SIG-M5 treated with dmso at 0.1 percent for 504 hours (cell line): ENCODE measurements at regions not wholly inside any gene's neighbourhood (a gene's known extent, or its start where the extent isn't known, plus 50 kb on each side); places are given as distances from the start of the nearest gene placed in this dataset.
"Not testable (repeated sequence)": the region's sequence is repeated elsewhere in the genome, so short reads cannot be mapped to it uniquely, and the experiment has no call there.

ENCODE experiments used
- DNase-seq: peaks from one replicate; lab custom pipeline; 2025; ENCODE audit not compliant: unreplicated experiment; lab: John Stamatoyannopoulos, UW

DNA sequence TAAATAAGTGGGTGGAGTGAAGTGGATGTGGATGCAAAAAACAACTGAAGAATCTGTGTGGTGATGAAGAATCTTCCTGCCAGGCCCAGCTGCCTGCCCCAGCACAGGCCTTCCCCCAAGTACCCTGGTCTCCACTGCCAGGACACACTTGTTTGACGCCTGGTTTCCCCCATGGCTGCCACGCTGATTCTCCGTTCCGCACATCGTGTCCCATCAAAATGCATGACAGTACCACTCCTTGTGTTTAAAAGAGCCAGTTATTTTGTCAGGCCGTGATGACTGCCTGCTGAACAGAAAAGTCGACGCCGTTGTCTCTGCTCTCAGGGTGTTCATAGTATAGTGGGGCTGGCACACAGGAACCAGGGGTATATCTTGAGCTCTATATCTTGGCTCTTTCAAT, 50.3 kb upstream of the KYNU start:
- no peak for DNase-seq

DNA sequence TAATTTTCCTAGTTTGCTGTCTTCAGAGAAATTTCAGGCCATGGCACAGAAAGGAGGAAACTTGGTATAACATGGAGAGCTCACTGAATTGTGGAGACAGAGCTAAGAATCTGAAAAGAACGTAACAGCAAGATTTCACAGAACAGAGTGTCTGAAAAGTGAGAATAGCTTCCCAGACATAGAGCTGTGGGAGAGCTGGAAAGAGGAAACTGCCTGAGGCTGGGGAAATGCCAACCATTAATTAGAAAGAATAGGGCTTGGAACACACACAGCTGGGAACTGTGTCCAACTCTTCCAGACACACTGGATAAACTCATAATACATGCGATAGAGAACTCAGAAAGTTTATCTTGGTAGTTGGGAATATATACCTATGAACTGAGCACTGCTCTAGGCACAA, 51.6 kb upstream of the KYNU start:
- no peak for DNase-seq

DNA sequence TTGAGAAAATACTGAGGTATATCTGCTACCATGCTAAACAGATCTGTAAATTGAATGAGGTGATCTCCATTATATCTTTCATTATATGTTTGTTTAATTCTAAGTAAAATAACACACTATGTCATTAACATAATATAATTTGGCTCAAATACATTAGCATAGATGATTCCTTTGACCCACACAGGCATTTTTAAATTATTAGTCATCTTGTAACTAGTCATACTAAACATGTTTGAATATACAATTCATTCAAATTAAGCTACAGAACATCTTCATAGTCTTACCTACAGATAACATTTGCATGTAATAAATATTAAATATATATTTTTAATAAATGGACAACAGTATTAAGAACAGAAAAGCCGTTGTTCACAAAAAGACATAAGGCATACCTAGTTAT, 52.7 kb upstream of the KYNU start:
- no peak for DNase-seq

DNA sequence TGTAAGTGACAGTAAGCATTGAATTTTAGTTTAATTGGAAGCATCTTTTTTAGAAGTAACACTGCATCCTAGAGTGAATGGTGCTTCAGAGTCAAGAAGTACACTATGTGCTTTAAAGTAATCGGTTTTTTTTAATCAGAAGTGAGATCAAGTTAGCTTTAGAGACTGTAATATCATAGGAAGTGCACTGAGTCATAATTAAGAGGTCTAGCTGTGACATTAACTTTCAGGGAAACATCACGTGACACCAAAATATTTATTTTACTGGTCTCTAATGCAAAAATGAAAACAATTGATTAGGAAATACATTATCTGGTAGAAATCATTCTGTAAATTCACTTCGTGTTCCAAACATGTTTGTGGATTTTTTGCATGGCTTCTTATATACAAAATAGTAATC, 55.3 kb upstream of the KYNU start:
- no peak for DNase-seq

DNA sequence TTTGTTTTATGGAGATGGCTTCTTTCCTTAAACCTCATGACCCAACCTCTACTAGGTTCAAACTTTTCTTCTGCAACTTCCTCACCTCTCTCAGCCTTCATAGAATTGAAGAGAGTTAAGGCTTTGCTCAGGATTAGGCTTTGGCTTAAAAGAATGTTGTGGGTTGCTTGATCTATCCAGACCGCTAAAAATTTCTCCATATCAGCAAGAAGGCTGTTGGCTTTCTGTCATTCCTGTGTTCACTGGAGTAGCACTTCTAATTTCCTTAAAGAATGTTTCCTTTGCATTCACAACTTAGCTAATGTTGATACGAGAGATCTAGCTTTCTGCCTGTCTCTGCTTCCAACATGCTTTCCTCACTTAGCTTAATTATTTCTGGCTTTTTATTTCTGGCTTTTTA, 58.1 kb upstream of the KYNU start:
- DNase-seq: no peak

DNA sequence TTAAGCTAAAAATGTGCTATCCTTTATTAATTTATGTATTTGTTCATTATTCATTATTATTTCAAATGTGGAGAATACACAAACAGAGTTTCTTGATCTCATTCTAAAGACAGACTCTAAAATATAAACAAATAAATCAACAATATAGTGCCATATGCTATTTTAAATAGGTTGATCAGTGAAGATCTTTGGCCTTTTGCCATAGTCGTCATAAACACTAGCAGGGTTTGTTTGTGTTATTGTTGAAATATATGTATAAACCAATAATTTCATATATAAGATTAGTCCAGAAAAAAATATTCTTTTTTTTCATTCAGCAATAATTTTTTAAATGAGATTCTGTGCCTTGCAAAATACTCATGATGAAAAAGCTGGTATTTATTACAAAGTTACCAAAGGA, 62.1 kb upstream of the KYNU start:
- DNase-seq: no peak

DNA sequence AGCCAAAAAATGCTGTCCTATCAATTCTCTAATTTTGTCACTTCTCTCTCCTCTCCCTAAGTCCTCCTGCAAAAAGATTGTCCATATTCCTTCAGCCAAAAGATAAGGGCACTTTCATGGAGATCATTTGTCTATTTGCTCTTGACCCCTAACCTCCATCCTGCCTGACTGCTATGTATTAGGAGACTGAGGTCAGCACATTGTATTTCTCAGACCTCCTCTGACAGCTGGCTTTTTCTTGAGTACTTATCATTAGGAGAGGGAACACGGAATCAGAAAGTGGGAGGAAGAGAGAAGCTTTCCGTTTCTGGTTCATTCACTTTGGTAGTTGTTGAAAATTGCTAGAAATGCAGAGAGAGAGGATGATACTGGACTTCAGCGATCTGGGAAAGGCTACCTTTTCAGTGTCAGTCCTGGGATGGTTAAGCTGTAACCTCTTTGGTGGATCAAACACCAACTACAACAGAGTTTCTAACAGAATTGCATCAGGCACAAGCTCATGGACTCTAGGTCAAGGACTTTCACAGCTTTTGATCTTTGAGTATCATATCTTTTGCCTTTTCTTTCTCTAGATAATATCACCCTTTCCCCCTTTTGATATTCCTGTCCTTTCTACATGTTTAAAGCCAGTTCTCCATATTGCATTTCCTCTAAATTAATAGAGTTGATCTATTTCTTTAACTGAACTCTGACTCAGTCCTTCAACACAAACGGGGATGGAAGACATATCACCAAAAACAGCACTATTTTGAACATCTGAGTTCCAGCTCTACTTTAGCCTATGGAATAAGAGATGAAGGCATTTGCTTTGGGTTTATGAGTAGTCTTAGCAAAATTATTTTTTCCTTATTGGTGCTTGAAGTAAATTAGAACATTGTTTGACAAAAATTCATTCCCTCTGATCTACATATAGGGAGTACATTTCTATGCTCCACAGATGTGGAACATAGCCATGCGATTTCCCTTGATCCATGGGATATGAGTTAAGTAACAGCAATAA, 63.3 kb upstream of the KYNU start:
- no peak for DNase-seq

DNA sequence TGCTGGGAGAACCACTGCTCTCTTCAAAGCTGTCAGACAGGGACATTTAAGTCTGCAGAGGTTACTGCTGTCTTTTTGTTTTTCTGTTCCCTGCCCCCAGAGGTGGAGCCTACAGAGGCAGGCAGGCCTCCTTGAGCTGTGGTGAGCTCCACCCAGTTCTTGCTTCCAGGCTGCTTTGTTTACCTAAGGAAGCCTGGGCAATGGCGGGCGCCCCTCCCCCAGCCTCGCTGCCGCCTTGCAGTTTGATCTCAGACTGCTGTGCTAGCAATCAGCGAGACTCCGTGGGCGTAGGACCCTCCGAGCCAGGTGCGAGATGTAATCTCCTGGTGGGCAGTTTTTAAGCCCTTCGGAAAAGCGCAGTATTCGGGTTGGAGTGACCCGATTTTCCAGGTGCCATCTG, 65.8 kb upstream of the KYNU start:
- DNase-seq: not testable (repeated sequence)

DNA sequence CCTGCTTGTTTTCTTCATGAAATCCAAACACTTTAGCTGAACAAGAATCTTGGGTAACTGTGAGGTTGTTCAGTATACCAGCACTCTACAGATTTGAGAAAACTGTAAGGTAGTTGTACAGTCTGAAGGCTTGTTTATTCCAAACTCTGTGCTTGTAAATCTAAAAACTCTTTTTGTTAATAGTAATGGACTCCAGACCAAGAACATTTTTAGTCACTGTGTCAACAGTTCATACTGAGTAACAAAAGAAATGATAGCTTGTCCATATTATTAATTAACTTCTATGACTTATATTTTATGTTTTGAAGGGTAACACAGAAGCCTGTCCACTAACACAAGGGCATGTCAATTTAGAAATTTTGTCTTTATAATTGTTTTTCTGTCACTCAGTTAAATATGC, 72.2 kb upstream of the KYNU start:
- no peak for DNase-seq

DNA sequence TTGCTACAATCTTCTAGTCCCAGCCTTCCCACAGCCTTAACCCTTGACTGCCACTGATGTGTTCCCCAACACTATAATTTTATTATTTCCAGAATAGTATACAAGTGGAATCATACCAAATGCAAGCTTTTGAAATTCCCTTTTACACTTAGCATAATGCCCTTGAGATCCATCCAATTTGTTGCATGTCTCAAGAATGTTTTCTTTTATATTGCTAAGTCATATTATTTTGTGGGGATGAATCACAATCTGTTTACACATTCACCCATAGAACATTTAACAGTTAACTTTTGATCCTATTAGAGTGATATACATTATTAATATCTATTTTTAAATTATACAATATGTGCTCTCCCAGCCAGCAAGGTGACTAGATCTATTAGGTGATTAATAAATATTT, 74.3 kb upstream of the KYNU start:
- no peak for DNase-seq

DNA sequence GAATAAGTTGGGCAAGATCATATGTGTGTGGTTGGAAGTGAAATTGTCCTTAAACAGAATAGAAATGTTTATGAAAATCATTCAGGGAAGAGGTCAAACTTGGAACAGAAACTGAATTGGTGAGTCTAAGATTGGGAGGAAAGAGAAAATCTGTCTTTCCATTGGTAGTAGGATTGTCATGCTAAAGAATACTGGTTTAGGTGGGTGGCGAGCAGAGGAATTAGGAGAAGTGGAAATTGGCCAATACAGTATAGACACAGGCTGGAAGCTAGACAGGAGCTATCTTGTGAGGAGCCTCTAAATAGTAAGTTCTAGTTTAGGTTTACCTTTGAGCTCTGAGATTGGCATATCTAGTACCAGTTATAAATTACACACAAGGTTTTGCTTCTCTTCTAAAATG, 80.9 kb upstream of the KYNU start:
- no peak for DNase-seq

DNA sequence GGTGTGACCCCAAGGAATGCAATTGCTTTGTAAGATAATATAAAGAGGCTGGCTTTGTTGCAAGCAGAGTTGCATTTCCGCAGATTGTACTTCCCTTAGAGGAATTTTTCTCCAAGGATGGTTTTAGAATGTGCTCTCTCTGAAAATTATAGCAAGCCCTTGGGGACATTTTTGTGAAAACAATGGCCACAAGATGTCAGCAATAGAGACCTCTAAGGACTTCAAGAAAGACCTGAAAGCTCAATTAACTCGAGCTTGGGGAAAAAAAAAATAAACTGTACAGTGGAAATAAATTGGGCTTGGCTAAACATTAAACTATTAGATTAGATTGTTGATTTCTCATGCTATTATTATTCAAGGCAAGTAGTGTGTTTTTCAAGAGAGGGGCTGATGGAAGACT, 81.3 kb upstream of the KYNU start:
- no peak for DNase-seq

DNA sequence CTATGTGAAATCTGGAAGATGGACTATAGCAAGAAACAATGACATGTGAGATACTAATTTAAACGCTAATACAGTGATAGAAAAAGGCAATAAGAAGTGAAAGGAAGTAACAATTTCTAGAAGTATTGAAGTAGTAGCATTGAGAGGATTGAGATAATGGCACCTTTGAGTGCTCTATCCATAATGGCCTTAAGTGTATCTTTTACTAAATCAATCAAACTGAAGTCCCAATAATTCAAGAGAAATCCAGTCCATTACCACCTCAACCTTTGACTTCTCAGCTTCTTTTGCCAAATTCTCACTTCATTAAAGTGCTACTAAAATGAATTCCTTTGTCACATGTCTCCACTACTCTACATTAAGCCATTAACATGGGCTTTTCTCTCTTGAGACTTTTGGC, 82.6 kb upstream of the KYNU start:
- no peak for DNase-seq

DNA sequence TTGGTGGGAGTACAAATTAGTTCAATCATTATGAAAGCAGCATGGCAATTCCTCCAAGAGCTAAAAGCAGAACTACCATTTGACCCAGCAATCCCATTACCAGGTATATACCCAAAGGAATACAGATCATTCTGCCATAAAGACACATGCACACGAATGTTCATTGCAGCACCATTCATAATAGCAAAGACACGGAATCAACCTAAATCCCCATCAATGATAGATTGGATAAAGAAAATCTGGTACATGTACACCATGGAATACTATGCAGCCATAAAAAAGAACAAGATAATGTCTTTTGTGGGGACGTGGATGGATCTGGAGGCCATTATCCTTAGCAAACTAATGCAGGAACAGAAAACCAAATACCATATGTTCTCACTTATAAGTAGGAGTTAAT, 85.1 kb upstream of the KYNU start:
- not testable (repeated sequence) for DNase-seq

DNA sequence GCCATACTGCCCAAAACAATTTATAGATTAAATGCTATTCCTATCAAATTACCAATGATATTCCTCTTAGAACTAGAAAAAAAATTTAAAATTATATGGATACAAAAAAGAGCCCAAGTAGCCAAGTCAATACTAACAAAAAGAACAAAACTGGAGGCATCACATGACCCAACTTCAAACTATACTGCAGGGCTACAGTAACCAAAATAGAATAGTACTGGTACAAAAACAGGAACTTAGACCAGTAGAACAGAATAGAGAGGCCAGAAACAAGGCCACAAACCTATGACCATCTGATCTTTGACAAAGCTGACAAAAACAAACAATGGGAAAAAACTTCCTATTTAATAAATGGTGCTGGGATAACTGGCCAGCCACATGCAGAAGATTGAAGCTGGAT, 86.1 kb upstream of the KYNU start:
- DNase-seq: no peak

DNA sequence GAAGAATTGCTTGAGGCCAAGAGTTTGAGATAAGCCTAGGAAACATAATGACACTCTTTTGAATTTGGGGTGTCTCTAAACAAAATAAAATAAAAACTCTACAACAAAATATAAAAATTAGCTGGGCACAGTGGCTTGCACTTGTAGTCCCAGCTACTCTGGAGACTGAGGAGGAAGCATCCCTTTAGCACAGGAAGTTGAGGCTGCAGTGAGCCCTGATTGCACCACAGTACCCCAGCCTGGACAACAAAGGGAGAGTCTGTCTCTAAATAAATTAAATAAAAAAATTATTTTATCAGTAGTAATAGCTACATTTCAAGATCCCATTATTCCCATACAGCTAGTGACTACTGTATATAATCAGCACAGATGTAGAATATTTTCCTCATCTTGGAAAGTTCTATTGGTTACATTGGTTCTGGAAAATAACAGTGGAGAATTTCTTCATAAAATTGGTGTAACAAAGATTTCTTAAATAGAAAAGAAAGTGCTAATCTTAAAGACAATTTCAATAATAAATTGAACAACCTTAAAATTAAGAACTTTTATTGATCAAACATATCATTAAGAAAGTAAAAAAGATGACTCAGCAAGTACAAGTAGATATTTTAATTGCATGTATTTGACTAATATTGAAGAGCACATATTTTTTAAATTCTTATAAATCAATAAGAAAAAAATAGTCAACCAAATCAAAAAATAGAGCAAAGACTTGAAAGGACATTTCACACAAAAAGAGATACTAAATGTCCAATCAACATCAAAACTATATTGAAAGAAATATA, 90.4 kb upstream of the KYNU start:
- peak; percentile 11 for DNase-seq

DNA sequence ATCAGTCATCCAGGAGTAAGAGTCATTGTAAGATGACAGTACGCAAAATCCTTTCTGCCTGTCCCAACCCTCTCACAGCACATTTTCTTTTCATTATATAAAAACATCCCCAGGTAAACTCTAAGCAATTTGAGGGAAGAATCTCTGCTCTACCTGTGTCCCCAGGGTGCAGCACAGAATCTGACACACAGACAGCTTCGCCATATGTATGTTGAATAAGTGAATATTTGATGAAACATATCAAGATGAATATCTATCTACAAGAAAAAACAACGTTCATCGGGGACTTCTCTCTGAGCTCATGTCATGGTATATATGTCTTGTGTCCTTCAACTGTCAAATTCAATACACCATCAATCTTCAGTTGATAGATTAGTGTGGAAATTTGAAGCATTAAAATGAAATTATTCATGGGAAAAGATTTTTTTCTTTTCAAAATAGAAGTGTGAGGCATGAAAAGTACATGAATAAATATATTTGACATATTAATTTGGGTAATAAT, 94.5 kb upstream of the KYNU start:
- DNase-seq: no peak

DNA sequence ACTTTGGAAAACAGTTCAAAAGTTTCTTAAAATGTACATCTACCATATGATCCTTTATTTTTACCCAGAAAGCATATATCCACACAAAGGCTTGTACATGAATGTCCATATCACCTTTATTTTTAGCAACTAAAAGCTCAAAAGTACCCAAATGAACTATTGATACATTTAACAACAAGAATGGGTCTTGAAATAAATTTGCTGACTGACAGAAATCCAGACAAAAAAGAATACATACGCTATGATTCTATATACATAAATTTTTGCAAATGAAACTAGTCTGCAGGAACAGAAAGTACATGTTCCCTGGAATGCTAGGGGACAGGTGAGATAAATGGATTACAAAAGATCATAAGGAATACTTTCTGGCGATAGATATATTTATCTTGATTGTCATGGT, 96.3 kb upstream of the KYNU start:
- DNase-seq: no peak

DNA sequence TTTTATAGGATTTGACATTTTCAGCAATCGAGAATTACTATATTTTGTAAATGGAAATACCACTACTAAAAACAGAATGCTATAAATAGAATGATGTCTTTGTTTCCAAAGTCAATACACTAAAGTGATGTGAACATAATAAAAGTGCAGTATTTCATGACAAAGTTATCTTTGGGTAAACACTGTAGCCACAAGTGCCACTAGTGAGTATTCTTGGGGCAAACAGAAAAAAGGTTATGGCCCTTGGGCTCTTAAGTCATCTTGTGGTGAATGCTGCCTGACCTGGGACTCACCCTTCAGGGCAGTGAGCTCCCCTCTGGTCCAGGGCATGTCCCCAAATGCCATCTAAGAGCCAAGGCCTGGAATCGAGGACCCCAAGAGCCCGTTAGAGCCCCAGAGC, 99.2 kb upstream of the KYNU start:
- DNase-seq: no peak

DNA sequence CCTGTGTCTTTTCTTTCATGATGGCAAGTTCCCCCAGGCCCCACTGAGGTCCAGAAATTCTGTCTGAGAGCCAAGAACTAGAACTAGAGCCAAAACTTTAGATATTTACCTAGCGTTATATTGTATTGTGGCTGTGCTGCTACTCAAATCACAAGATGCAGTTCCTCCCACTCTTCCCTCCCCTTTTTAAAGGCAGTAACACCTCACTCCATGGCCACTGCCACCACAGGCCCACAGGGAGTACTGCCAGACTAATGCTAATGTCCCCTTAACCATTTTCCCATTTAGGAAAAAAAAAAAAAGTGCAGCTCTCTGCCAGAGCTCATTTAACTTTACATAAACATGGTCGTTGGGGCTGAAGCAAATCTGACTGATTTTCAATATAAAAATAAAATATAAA, 99.7 kb upstream of the KYNU start:
- DNase-seq: no peak

DNA sequence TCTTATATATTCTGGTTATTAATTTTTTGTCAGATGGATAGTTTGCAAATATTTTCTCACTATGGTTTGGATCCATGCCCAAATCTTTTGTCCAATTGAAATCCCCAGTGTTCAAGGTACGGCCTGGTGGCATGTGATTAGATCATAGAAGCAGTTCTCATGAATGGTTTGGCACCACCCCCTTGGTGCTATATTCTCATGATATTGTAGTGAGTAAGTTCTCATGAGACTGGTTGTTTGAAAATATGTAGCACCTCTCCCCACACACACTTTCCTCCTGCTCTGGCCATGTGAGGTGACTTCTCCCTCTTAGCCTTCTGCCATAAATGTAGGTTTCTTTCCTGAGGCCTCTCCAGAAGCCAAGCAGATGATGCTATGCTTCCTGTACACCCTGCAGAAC, 107.7 kb upstream of the KYNU start:
- DNase-seq: no peak

DNA sequence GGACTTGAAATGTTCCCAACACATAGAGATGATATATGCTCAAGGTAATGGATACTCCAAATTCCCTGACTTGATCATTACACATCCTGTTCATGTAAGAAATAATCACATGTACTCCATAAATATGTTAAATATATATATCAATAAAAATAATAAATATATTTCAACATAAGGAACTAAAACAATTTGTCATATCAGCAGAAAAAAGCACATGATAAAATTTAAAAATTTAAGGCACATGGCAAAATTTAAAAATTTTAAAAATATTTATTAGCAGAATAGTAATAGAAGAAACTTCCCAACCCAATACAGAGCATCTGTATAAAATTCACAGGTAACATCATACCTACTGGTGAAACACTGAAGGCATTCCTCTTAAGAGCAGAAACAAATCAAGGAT, 109.6 kb upstream of the KYNU start:
- DNase-seq: no peak
